IMR-90 (cell line): ENCODE measurements at regions not wholly inside any gene's neighbourhood (a gene's known extent, or its start where the extent isn't known, plus 50 kb on each side); places are given as distances from the start of the nearest gene placed in this dataset.

ENCODE experiments used
- ATAC-seq: fragments of 200-7000 bp; cut with Tn5 transposase; 2 replicates; pipeline ENCODE4 v1.9.1; 2020; ENCODE audit warnings: low read depth, mild to moderate bottlenecking, moderate library complexity
- BruUV-seq: library from RNA; stranded (reverse); fragments of 400-500 nt; replicated peaks from 2 replicates; lab custom pipeline; 2021; lab: Mats Ljungman, UMichigan
- CTCF ChIA-PET: fragments of 300-600 bp; formaldehyde crosslinking; extraction: SDS; loops from one replicate; lab custom pipeline; 2021; ENCODE audit warnings: antibody characterized with exemption; lab: Yijun Ruan, JAX
- POLR2A ChIA-PET: fragments of 300-600 bp; sonication (Branson Sonifier 250); formaldehyde crosslinking; loops from one replicate; lab custom pipeline; 2022; ENCODE audit warnings: antibody characterized with exemption; ENCODE audit not compliant: unreplicated experiment; lab: Charles Lee
- DNase-seq: peaks from one replicate; pipeline ENCODE4 v3.0.0; 2013
- H2AFZ ChIP-seq: replicated peaks from 2 replicates; pipeline ENCODE3; 2013; ENCODE audit warnings: low read length, mild to moderate bottlenecking; ENCODE audit not compliant: poor library complexity
- H2AK5ac ChIP-seq: 2 replicates; pipeline ENCODE4 v1.6.1; 2013; ENCODE audit warnings: low read depth, low read length, inconsistent platforms
- H2AK9ac ChIP-seq: replicated peaks from 2 replicates; pipeline ENCODE3; 2013; ENCODE audit warnings: mild to moderate bottlenecking, low read depth, low read length, moderate library complexity; ENCODE audit not compliant: poor library complexity
- H2BK120ac ChIP-seq: 2 replicates; pipeline ENCODE4 v1.6.1; 2013; ENCODE audit warnings: low read depth, low read length, inconsistent platforms
- H2BK15ac ChIP-seq: 3 replicates; pipeline ENCODE4 v1.6.1; 2013; ENCODE audit warnings: low read depth, low read length, inconsistent platforms
- H2BK20ac ChIP-seq: 2 replicates; pipeline ENCODE4 v1.6.1; 2013; ENCODE audit warnings: low read depth, mild to moderate bottlenecking, inconsistent platforms, low read length, moderate library complexity
- H2BK5ac ChIP-seq: 2 replicates; pipeline ENCODE4 v1.6.1; 2013; ENCODE audit warnings: mild to moderate bottlenecking, low read depth, low read length, inconsistent platforms; ENCODE audit not compliant: poor library complexity, severe bottlenecking
- H3K14ac ChIP-seq: replicated peaks from 2 replicates; pipeline ENCODE4 v1.6.1; 2013; ENCODE audit warnings: low read depth, low read length, inconsistent platforms
- H3K18ac ChIP-seq: 2 replicates; pipeline ENCODE4 v1.6.1; 2013; ENCODE audit warnings: low read depth, low read length, control low read depth
- H3K23ac ChIP-seq: 2 replicates; pipeline ENCODE4 v1.6.1; 2013; ENCODE audit warnings: low read depth, low read length, inconsistent platforms
- H3K27ac ChIP-seq: 2 replicates; pipeline ENCODE4 v1.5.1; 2013; ENCODE audit warnings: mild to moderate bottlenecking, control low read depth, low read length; ENCODE audit not compliant: insufficient read depth
- H3K27me3 ChIP-seq: 2 replicates; pipeline ENCODE4 v1.6.1; 2013; ENCODE audit warnings: low read length; ENCODE audit not compliant: control insufficient read depth, insufficient read depth
- H3K36me3 ChIP-seq: 2 replicates; pipeline ENCODE4 v1.6.1; 2013; ENCODE audit warnings: low read length, mixed read lengths; ENCODE audit not compliant: control insufficient read depth, insufficient read depth
- H3K4ac ChIP-seq: 2 replicates; pipeline ENCODE4 v1.6.1; 2013; ENCODE audit warnings: low read depth, low read length, inconsistent platforms
- H3K4me1 ChIP-seq: 2 replicates; pipeline ENCODE4 v1.6.1; 2013; ENCODE audit warnings: low read length, mixed read lengths; ENCODE audit not compliant: control insufficient read depth, insufficient read depth
- H3K4me2 ChIP-seq: 2 replicates; pipeline ENCODE4 v1.6.1; 2013; ENCODE audit warnings: low read depth, mild to moderate bottlenecking, control low read depth, low read length, moderate library complexity
- H3K4me3 ChIP-seq: 2 replicates; pipeline ENCODE4 v1.5.1; 2013; ENCODE audit warnings: low read depth, mild to moderate bottlenecking, control low read depth, low read length, moderate library complexity; ENCODE audit not compliant: insufficient read depth
- H3K56ac ChIP-seq: 2 replicates; pipeline ENCODE4 v1.6.1; 2013; ENCODE audit warnings: low read length, inconsistent platforms; ENCODE audit not compliant: insufficient read depth; ENCODE audit errors: extremely low read depth
- H3K79me1 ChIP-seq, 2 experiments: 2 replicates each; pipeline ENCODE4 v1.6.1; 2013; ENCODE audit warnings: low read length in 2 of 2, inconsistent platforms in 1 of 2, low read depth in 1 of 2
- H3K9ac ChIP-seq: 2 replicates; pipeline ENCODE4 v1.6.1; 2013; ENCODE audit warnings: low read depth, low read length, control low read depth
- H3K9me1 ChIP-seq: 2 replicates; pipeline ENCODE4 v1.6.1; 2013; ENCODE audit warnings: low read length, inconsistent platforms; ENCODE audit not compliant: insufficient read depth
- H3K9me3 ChIP-seq: 2 replicates; pipeline ENCODE4 v1.6.1; 2013; ENCODE audit warnings: low read length; ENCODE audit not compliant: control insufficient read depth, insufficient read depth
- H4K20me1 ChIP-seq: 2 replicates; pipeline ENCODE4 v1.6.1; 2013; ENCODE audit warnings: low read length, inconsistent platforms; ENCODE audit not compliant: insufficient read depth
- H4K5ac ChIP-seq: 2 replicates; pipeline ENCODE4 v1.6.1; 2013; ENCODE audit warnings: mild to moderate bottlenecking, low read depth, low read length, control low read depth
- H4K8ac ChIP-seq, 2 experiments: 2 replicates each; pipeline ENCODE4 v1.6.1; 2013; ENCODE audit warnings: low read depth in 2 of 2, low read length in 2 of 2, control low read depth in 1 of 2, inconsistent platforms in 1 of 2
- H4K91ac ChIP-seq: 2 replicates; pipeline ENCODE4 v1.6.1; 2013; ENCODE audit warnings: low read depth, low read length, inconsistent platforms; ENCODE audit not compliant: insufficient read depth
- BHLHE40 ChIP-seq: fragments of 150-350 bp; IDR thresholded peaks from 2 replicates; pipeline ENCODE4 v1.6.1; 2016; ENCODE audit warnings: mild to moderate bottlenecking, low read depth, low read length
- CEBPB ChIP-seq: IDR thresholded peaks from 2 replicates; pipeline ENCODE4 v1.6.1; 2012; ENCODE audit warnings: low read depth, low read length, improper control_type of control experiment
- MAFK ChIP-seq: IDR thresholded peaks from 2 replicates; pipeline ENCODE4 v1.6.1; 2012; ENCODE audit warnings: low read depth, low read length, improper control_type of control experiment
- MAZ ChIP-seq: IDR thresholded peaks from 2 replicates; pipeline ENCODE4 v1.6.1; 2012; ENCODE audit warnings: low read depth, mild to moderate bottlenecking, low read length, improper control_type of control experiment, moderate library complexity, borderline replicate concordance
- NFE2L2 ChIP-seq: fragments of 150-350 bp; IDR thresholded peaks from 2 replicates; pipeline ENCODE4 v1.6.1; 2016; ENCODE audit warnings: low read depth, mild to moderate bottlenecking, low read length
- WGBS, 2 experiments: methylation state at CpG; one replicate each; pipeline versions ENCODE4 v1.1.5 to v1.1.7; 2013; ENCODE audit warnings: missing lambda C conversion rate in 2 of 2; ENCODE audit not compliant: insufficient read length in 1 of 2; ENCODE audit errors: extremely low coverage in 2 of 2; 5-methylcytosine and 5-hydroxymethylcytosine counted together
- dilution Hi-C: fragments of 300-500 bp; cut with HindIII; formaldehyde crosslinking; loops from one replicate; pipeline ENCODE4 v1.14.3; 2018; ENCODE audit warnings: low sequenced_read_pairs; ENCODE audit not compliant: unreplicated experiment
- in situ Hi-C: fragments of 300-500 bp; cut with MboI; formaldehyde crosslinking; loops from 3 replicates; pipeline ENCODE4 v1.14.3; 2019; ENCODE audit warnings: low sequenced_read_pairs, inconsistent platforms, mixed read lengths
- intact Hi-C: fragments of 100-400 bp; cut with micrococcal nuclease; formaldehyde crosslinking; loops from 2 replicates; pipeline ENCODE4 v1.10.0; 2022

DNA sequence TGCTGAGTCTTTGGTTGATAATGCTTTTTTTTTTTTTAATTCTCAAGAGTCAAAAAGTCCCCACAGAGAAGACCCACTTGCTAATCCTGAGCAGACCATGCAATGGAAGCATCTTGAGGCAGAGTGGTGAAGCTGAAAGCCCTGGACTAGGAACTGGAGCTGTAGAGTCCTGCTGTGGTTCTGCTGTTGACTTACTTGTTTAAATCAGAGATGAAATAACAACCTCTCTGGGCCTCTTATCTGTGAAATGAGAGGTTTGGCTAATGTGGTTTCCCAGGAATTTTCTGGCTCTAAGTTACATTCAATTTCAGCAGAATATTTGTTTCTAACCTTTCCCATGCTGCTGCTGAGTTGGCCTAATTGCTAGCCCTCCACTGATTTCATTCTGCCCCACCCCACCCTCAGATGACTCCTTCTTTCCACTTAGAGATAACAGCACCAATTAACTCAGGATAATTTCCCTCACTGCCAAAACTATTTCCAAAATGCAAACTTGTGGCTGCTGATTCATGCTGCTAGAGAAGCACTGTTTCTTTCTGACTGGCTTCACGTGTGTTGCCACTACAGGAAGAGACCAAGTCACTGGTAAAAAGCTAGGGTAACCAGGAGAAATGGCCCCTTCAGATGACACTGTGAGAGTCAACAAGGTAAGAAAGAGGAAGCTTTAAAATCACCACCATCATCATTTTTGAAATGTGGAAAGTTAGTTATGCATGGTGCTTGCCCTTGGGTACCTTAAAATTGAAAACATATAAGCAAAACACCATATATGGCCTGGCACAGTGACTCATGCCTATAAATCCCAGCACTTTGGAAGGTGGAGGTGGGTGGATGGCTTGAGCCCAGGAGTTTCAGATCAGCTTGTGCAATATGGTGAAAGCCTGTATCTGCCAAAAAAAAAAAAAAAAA lies 326.4 kb downstream of the DCHS2 start:
- ATAC-seq (peak; percentile 87), DNase-seq (peak; percentile 77)
- Histone ChIP-seq H2AK5ac (no peak overlapping the region), H3K4me2 (peak overlapping the region; percentile 25; the same call in 1 of the 2 replicates), H2AFZ (no peak overlapping the region), H3K18ac (peak overlapping the region; percentile 46; the same call in 1 of the 2 replicates), H4K20me1 (no peaks in the 10 kb centered on the region), H3K27ac (peak overlapping the region; percentile 56; the same call in 1 of the 2 replicates), H3K4me1 (peaks cover 1% of the 10 kb centered on the region; the same call in 1 of the 2 replicates), H3K79me1 (no peaks in the 10 kb centered on the region), H3K4ac (no peak overlapping the region; the same call in 1 of the 2 replicates), H3K4me3 (no peak overlapping the region), H3K14ac (no peak overlapping the region), H2BK120ac (peak overlapping the region; percentile 83), H3K27me3 (no peaks in the 10 kb centered on the region), H3K9me3 (peaks cover 2% of the 10 kb centered on the region; the same call in 1 of the 2 replicates), H3K9ac (no peak overlapping the region), H2BK5ac (peak overlapping the region; percentile 80), H3K9me1 (no peaks in the 10 kb centered on the region), H3K23ac (no peak overlapping the region), H3K36me3 (no peaks in the 10 kb centered on the region), H2BK15ac (no peak overlapping the region), H4K8ac (peak overlapping the region in 1 of 2 experiments; percentile 52; a peak in 1 of 4 replicates), H2AK9ac (no peak overlapping the region), H3K56ac (no peak overlapping the region), H2BK20ac (0 out of 2 replicates have a peak overlapping the region, but pooled peaks have one; percentile 48), H4K91ac (no peak overlapping the region; the same call in 1 of the 2 replicates), H4K5ac (no peak overlapping the region)
- BruUV-seq, result no TSS peak
- dilution Hi-C loops, result no loop called here
- intact Hi-C loops, result no loop called here
- in situ Hi-C loops, result no loop called here
- TF ChIP-seq MAZ (no peak), CEBPB (0 out of 2 replicates have a peak, but pooled peaks have one; percentile 9), NFE2L2 (no peak), MAFK (0 out of 2 replicates have a peak, but pooled peaks have one; percentile 18), BHLHE40 (0 out of 2 replicates have a peak, but pooled peaks have one; percentile 22)
- no CpG with 5 or more reads among the region's 1 CpG for WGBS, 2 experiments
- ChIA-PET POLR2A (no interaction called here), CTCF (no interaction called here)
